Mucosa of descending colon (tissue), 3 donors: ENCODE measurements at regions not wholly inside any gene's neighbourhood (a gene's known extent, or its start where the extent isn't known, plus 50 kb on each side); places are given as distances from the start of the nearest gene placed in this dataset.

Source experiments
- ATAC-seq: fragments of 200-7000 bp; cut with Tn5 transposase; one replicate; pipeline ENCODE4 v1.9.1; 2020; ENCODE audit warnings: mild to moderate bottlenecking, moderate library complexity
- DNase-seq, 3 donors: peaks; one replicate each; pipeline ENCODE4 v3.0.0-alpha.2; 2020
- H3K36me3 ChIP-seq: fragments of 200-600 bp; one replicate; pipeline ENCODE4 v1.8.0; 2021; ENCODE audit warnings: low read depth, mild to moderate bottlenecking
- H3K4me1 ChIP-seq: fragments of 200-600 bp; one replicate; pipeline ENCODE4 v1.8.0; 2021; ENCODE audit warnings: low read depth, mild to moderate bottlenecking
- H3K4me3 ChIP-seq: fragments of 200-600 bp; one replicate; pipeline ENCODE4 v1.8.0; 2021; ENCODE audit warnings: mild to moderate bottlenecking
- H3K9me3 ChIP-seq: fragments of 200-600 bp; one replicate; pipeline ENCODE4 v1.8.0; 2021; ENCODE audit warnings: mild to moderate bottlenecking
- intact Hi-C, 2 donors: fragments of 100-400 bp; cut with DNase I in 1 of 2; cut with micrococcal nuclease in 1 of 2; formaldehyde crosslinking; loops; one replicate each; pipeline versions ENCODE4 v1.11.0 to v1.11.1; 2022; cut with DNase I, micrococcal nuclease
- TF ChIP-seq, protein P1 (sequence below): fragments of 200-600 bp; IDR thresholded peaks from one replicate; pipeline ENCODE4 v1.8.0; 2022; ENCODE audit warnings: antibody characterized with exemption, mild to moderate bottlenecking
- donor health status: DM: no; HTN: no; CAD: no; lungs with moderate emphysema.
- donor health status: DM: no; HTN: no; CAD: no.
- donor health status: DM: no; HTN: yes; CAD: no.

DNA sequence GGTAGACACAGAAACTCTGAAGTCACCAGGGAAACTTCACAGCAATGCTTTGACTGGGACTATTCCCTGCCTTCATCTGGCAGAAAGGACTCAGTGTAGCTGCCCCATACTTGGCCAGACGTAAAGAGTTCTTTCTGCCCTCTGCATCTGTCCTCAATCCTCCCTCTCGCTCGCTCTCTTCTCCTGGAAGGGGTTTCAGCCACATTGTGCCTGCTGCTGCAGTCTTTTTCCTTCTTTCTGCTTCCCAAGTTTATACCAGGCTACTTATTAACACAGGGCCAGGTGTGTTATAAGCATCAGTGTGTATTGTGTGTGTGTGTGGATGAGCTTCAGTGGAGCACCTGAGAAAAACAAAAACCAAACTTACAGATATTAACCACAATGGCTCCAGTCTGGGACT lies 638.4 kb downstream of the ACTR3B start:
- intact Hi-C loops, result no loop called here
- ATAC-seq (no peak), DNase-seq (no peak)
- H3K4me1 ChIP-seq, result no peaks in the 10 kb centered on the region
- peaks cover 13% of the 10 kb centered on the region for H3K9me3 ChIP-seq
- H3K4me3 ChIP-seq, result no peak overlapping the region
- TF ChIP-seq, protein P1, sequence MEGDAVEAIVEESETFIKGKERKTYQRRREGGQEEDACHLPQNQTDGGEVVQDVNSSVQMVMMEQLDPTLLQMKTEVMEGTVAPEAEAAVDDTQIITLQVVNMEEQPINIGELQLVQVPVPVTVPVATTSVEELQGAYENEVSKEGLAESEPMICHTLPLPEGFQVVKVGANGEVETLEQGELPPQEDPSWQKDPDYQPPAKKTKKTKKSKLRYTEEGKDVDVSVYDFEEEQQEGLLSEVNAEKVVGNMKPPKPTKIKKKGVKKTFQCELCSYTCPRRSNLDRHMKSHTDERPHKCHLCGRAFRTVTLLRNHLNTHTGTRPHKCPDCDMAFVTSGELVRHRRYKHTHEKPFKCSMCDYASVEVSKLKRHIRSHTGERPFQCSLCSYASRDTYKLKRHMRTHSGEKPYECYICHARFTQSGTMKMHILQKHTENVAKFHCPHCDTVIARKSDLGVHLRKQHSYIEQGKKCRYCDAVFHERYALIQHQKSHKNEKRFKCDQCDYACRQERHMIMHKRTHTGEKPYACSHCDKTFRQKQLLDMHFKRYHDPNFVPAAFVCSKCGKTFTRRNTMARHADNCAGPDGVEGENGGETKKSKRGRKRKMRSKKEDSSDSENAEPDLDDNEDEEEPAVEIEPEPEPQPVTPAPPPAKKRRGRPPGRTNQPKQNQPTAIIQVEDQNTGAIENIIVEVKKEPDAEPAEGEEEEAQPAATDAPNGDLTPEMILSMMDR, result no peak
- no peaks in the 10 kb centered on the region for H3K36me3 ChIP-seq

DNA sequence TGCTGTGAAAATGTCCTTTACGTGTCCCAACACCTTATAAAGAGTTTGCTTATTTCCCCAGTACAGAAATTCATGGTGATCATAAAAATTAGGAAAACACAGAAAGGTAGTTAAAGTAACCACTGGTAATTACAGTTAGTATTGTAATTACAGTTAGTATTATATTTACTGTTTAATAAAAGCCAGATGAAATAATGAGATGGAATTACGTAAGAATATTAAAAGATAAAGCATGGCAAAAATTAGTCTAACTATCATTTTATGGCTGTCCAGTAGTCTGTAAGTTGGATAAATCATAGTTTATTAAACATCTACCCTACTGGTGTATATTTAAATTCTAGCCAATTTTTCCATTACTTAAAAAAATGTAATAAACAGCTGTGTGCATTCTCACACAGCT lies 638.8 kb downstream of the ACTR3B start:
- peaks cover 9% of the 10 kb centered on the region for H3K9me3 ChIP-seq
- no peak for DNase-seq
- no peak for ATAC-seq
- TF ChIP-seq, protein P1, result no peak
- no peak overlapping the region for H3K4me3 ChIP-seq
- H3K36me3 ChIP-seq, result no peaks in the 10 kb centered on the region
- intact Hi-C loops, result no loop called here
- H3K4me1 ChIP-seq, result no peaks in the 10 kb centered on the region

DNA sequence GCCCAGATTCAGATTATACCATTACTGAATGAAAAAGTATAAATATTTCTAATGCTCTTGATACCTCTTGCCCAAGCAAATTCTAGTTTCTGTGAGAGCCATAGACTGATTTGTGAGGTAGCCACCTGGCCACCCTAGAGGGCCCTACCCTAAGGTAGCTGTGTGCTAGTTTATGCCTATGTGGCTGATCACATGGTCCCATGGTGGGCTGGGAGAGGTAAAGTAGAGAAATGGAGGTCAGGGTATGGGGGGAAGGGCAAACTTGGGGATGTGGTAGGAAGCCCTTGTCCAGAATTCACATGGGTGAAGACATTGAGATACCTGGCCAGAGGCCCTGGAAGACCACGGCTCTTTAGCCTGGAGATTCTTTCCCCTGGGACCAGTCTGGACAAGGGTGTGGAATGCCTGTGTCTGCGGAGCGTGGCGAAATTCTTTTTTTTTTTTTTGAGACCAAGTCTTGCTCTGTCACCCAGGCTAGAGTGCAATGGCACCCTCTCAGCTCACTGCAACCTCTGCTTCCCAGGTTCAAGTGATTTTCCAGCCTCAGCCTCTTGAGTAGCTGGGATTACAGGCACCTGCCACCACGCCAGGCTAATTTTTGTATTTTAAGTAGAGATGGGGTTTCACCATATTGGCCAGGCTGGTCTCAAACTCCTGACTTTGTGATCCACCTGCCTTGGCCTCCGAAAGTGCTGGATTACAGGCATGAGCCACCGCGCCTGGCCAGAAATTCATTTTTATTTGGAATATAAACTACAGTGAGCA lies 639.4 kb downstream of the ACTR3B start:
- Histone ChIP-seq H3K4me3 (no peak overlapping the region), H3K4me1 (no peaks in the 10 kb centered on the region), H3K9me3 (peaks cover 5% of the 10 kb centered on the region), H3K36me3 (no peaks in the 10 kb centered on the region)
- ATAC-seq (no peak), DNase-seq (no peak)
- intact Hi-C loops, result no loop called here
- TF ChIP-seq, protein P1, result no peak

DNA sequence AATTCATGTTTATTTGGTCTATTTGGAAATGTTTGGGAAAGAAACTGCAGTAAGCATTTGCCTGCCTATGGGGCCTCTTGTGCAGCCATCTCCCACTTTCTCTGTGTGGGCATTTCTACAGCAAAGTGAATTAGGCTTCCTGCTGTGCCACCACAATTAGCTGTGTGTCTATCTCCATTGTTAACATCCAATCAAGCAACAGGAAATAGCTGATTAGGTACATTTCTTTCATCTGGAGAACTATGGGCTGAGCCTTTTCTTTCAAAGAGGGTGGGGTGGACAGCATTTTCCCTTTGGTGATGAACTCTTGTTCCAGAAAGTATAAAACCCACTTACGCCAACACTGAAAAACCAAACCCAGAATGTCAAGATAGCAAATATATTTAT lies 640.0 kb downstream of the ACTR3B start:
- DNase-seq (no peak), ATAC-seq (no peak)
- no peaks in the 10 kb centered on the region for H3K36me3 ChIP-seq
- no peak overlapping the region for H3K4me3 ChIP-seq
- H3K9me3 ChIP-seq, result peaks cover 2% of the 10 kb centered on the region
- intact Hi-C loops, result no loop called here
- TF ChIP-seq, protein P1, result no peak
- no peaks in the 10 kb centered on the region for H3K4me1 ChIP-seq

DNA sequence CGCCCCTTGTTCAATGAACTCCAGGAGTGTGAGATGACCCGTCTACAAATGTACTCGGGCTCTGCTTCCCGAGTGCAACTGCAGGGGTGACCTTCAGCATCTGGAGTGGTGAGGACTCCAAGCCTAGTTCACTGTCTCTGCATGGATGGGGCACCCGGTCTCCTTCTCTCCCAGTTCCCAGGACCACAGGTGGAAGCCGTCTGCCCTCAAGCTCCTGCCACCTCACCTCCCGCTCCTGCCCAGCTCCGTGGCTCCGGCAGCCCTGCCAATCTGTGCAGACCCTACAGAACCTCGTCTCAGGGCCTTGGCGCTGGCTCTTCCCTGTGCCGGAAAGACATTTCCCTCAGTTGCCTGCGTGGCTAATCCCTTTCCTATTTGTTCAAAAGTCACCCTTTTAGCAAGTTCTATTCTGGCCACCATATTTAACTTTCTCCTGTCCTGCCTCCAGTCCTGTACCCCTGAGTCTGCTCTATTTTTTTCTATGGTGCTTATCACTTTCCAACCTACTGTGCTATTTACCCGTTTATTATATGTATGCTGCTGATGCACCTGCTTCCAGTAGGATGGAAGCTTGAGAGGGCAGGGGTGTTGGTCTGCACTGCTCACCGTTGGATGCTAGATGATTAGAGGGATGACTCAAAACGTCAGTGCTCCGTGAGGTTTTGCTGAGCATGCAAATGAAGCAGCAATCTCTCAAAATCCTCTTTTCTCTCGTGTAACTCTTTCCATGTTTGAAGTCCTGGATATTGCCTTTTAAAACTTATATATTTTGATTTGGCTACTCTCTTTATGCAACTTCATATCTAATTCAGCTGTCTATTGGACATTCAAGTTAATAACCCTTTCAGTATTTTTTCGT lies 641.4 kb downstream of the ACTR3B start:
- DNase-seq (no peak), ATAC-seq (no peak)
- TF ChIP-seq, protein P1, result no peak
- no peak overlapping the region for H3K4me3 ChIP-seq
- H3K9me3 ChIP-seq, result no peaks in the 10 kb centered on the region
- H3K4me1 ChIP-seq, result no peaks in the 10 kb centered on the region
- intact Hi-C loops, result no loop called here
- H3K36me3 ChIP-seq, result no peaks in the 10 kb centered on the region
